SK-N-SH (cell line): ENCODE measurements at regions not wholly inside any gene's neighbourhood (a gene's known extent, or its start where the extent isn't known, plus 50 kb on each side); places are given as distances from the start of the nearest gene placed in this dataset.

ENCODE experiments used
- CTCF ChIA-PET: fragments of 300-600, 350-600 bp; formaldehyde crosslinking; extraction: SDS; loops from one replicate; lab custom pipeline; 2021; lab: Yijun Ruan, JAX
- POLR2A ChIA-PET: fragments of 350-600 bp; sonication (Branson Sonifier 250); formaldehyde crosslinking; extraction: SDS; loops from one replicate; lab custom pipeline; 2020; ENCODE audit warnings: antibody characterized with exemption, inconsistent platforms; lab: Yijun Ruan, JAX
- DNase-seq: peaks from one replicate; pipeline ENCODE4 v3.0.0; 2012
- H2AFZ ChIP-seq: fragments of 200-600 bp; sonication (generic); 2 replicates; pipeline ENCODE4 v1.8.1; 2016; ENCODE audit warnings: antibody characterized with exemption, mild to moderate bottlenecking, low read depth
- H3F3A ChIP-seq: fragments of 200-600 bp; sonication (generic); replicated peaks from 2 replicates; pipeline ENCODE3; 2016; ENCODE audit warnings: antibody characterized with exemption, mild to moderate bottlenecking; ENCODE audit not compliant: insufficient read depth
- H3K27ac ChIP-seq, 2 experiments: fragments of 200-500 bp in 1 of 2; fragments of 200-600 bp in 1 of 2; sonication (Bioruptor generic) in 1 of 2; sonication (generic), shearing (Covaris generic) in 1 of 2; 2 replicates each; pipeline versions ENCODE4 v1.5.1 to v1.6.1; 2014 to 2016; ENCODE audit warnings: low read depth in 2 of 2, inconsistent platforms in 1 of 2, low read length in 1 of 2, mild to moderate bottlenecking in 1 of 2, mixed read lengths in 1 of 2
- H3K27me3 ChIP-seq: fragments of 200-600 bp; sonication (generic), shearing (Covaris generic); 2 replicates; pipeline ENCODE4 v1.6.1; 2016; ENCODE audit warnings: mixed run types; ENCODE audit not compliant: insufficient read depth
- H3K36me3 ChIP-seq, 2 experiments: fragments of 200-500 bp in 1 of 2; fragments of 200-600 bp in 1 of 2; sonication (Bioruptor generic) in 1 of 2; sonication (generic) in 1 of 2; replicated peaks in 1 of 2; 2 replicates each; pipeline versions ENCODE3 to v1.5.1; 2014 to 2016; ENCODE audit warnings: low read length in 1 of 2, mild to moderate bottlenecking in 1 of 2; ENCODE audit not compliant: insufficient read depth in 2 of 2, control insufficient read depth in 1 of 2
- H3K4me1 ChIP-seq, 2 experiments: fragments of 200-500 bp in 1 of 2; fragments of 200-600 bp in 1 of 2; sonication (Bioruptor generic) in 1 of 2; sonication (generic), shearing (Covaris generic) in 1 of 2; 2 replicates each; pipeline versions ENCODE4 v1.5.1 to v1.6.1; 2014 to 2016; ENCODE audit warnings: low read depth in 1 of 2, low read length in 1 of 2, mixed run types in 1 of 2; ENCODE audit not compliant: insufficient read depth in 2 of 2, control insufficient read depth in 1 of 2
- H3K4me2 ChIP-seq: fragments of 200-600 bp; sonication (generic), shearing (Covaris generic); 2 replicates; pipeline ENCODE4 v1.6.1; 2017; ENCODE audit warnings: mixed run types
- H3K4me3 ChIP-seq, 2 experiments: fragments of 200-500 bp in 1 of 2; fragments of 200-600 bp in 1 of 2; sonication (Bioruptor generic) in 1 of 2; sonication (generic), shearing (Covaris generic) in 1 of 2; 2 replicates each; pipeline versions ENCODE4 v1.5.1 to v1.8.1; 2014 to 2016; ENCODE audit warnings: low read depth in 2 of 2, inconsistent platforms in 1 of 2, low read length in 1 of 2, mild to moderate bottlenecking in 1 of 2, mixed read lengths in 1 of 2, moderate library complexity in 1 of 2
- H3K79me2 ChIP-seq: fragments of 200-600 bp; sonication (generic); 2 replicates; pipeline ENCODE4 v1.8.1; 2017; ENCODE audit warnings: mild to moderate bottlenecking; ENCODE audit not compliant: insufficient read depth
- H3K9ac ChIP-seq: fragments of 200-600 bp; sonication (generic); 2 replicates; pipeline ENCODE4 v1.6.1; 2017; ENCODE audit warnings: mixed run types
- H3K9me2 ChIP-seq: fragments of 200-600 bp; sonication (generic); 2 replicates; pipeline ENCODE4 v1.6.1; 2017; ENCODE audit warnings: mixed run types
- H3K9me3 ChIP-seq: fragments of 200-600 bp; sonication (generic); 2 replicates; pipeline ENCODE4 v1.6.1; 2017; ENCODE audit warnings: mixed run types, mild to moderate bottlenecking, moderate library complexity
- H4K20me1 ChIP-seq: fragments of 200-600 bp; sonication (generic); 2 replicates; pipeline ENCODE4 v1.6.1; 2017; ENCODE audit warnings: mild to moderate bottlenecking, mixed run types; ENCODE audit not compliant: insufficient read depth
- CHD2 ChIP-seq: fragments of 150-350 bp; IDR thresholded peaks from 2 replicates; pipeline ENCODE4 v1.6.1; 2018; ENCODE audit warnings: low read length; ENCODE audit not compliant: partially characterized antibody
- ELF1 ChIP-seq: IDR thresholded peaks from 2 replicates; pipeline ENCODE4 v1.4.0; 2012
- EP300 ChIP-seq, 2 experiments: IDR thresholded peaks; 2 replicates each; pipeline versions ENCODE4 v1.4.0 to v1.6.1; 2012; ENCODE audit warnings: borderline replicate concordance in 1 of 2, low read depth in 1 of 2, low read length in 1 of 2
- FOSL2 ChIP-seq: IDR thresholded peaks from 2 replicates; pipeline ENCODE4 v1.4.0; 2012; ENCODE audit warnings: low read depth, mild to moderate bottlenecking, moderate library complexity, borderline replicate concordance
- FOXJ3 ChIP-seq: sonication (generic); formaldehyde crosslinking; IDR thresholded peaks from 2 replicates; pipeline ENCODE4 v1.5.1; 2020; ENCODE audit warnings: mild to moderate bottlenecking, missing genetic modification reagents
- GATA2 ChIP-seq: sonication (generic); formaldehyde crosslinking; IDR thresholded peaks from 2 replicates; pipeline ENCODE4 v1.5.0; 2020; ENCODE audit warnings: mild to moderate bottlenecking, missing genetic modification reagents
- JUND ChIP-seq: IDR thresholded peaks from 2 replicates; pipeline ENCODE4 v1.4.0; 2012
- MEF2A ChIP-seq: IDR thresholded peaks from 2 replicates; pipeline ENCODE4 v1.4.0; 2012; ENCODE audit warnings: low read depth, borderline replicate concordance
- MXI1 ChIP-seq: IDR thresholded peaks from 2 replicates; pipeline ENCODE4 v1.6.1; 2012; ENCODE audit warnings: mild to moderate bottlenecking, low read depth, low read length, improper control_type of control experiment
- NFIC ChIP-seq: IDR thresholded peaks from 2 replicates; pipeline ENCODE4 v1.4.0; 2012; ENCODE audit warnings: borderline replicate concordance
- NRF1 ChIP-seq: IDR thresholded peaks from 2 replicates; pipeline ENCODE4 v1.6.1; 2012; ENCODE audit warnings: low read depth, mild to moderate bottlenecking, low read length
- POLR2AphosphoS5 ChIP-seq: IDR thresholded peaks from 2 replicates; pipeline ENCODE4 v1.6.1; 2012; ENCODE audit warnings: low read depth, low read length
- RAD21 ChIP-seq: IDR thresholded peaks from 2 replicates; pipeline ENCODE4 v1.6.1; 2012; ENCODE audit warnings: mild to moderate bottlenecking, low read length
- RCOR1 ChIP-seq: fragments of 150-350 bp; IDR thresholded peaks from 2 replicates; pipeline ENCODE4 v1.6.1; 2017; ENCODE audit warnings: antibody characterized with exemption, low read length
- RFX5 ChIP-seq: IDR thresholded peaks from 2 replicates; pipeline ENCODE4 v1.6.1; 2012; ENCODE audit warnings: mild to moderate bottlenecking, improper control_type of control experiment, low read length
- RXRA ChIP-seq: IDR thresholded peaks from 2 replicates; pipeline ENCODE4 v1.4.0; 2012; ENCODE audit warnings: low read depth, mild to moderate bottlenecking, borderline replicate concordance
- SIN3A ChIP-seq: IDR thresholded peaks from 2 replicates; pipeline ENCODE4 v1.6.1; 2012; ENCODE audit warnings: low read depth, mild to moderate bottlenecking, low read length, moderate library complexity, borderline replicate concordance
- TAF1 ChIP-seq: IDR thresholded peaks from 2 replicates; pipeline ENCODE4 v1.6.1; 2012; ENCODE audit warnings: low read depth, mild to moderate bottlenecking, low read length, moderate library complexity, borderline replicate concordance
- TCF12 ChIP-seq: IDR thresholded peaks from 2 replicates; pipeline ENCODE4 v1.4.0; 2012
- TEAD4 ChIP-seq: IDR thresholded peaks from 2 replicates; pipeline ENCODE4 v1.4.0; 2012; ENCODE audit warnings: mild to moderate bottlenecking, borderline replicate concordance; ENCODE audit not compliant: insufficient read depth
- YY1 ChIP-seq: IDR thresholded peaks from 2 replicates; pipeline ENCODE4 v1.4.0; 2012; ENCODE audit warnings: low read depth, mild to moderate bottlenecking
- WGBS: methylation state at CpG from one replicate; pipeline ENCODE4 v1.1.6; 2017; ENCODE audit warnings: low lambda C conversion rate; 5-methylcytosine and 5-hydroxymethylcytosine counted together
- TF ChIP-seq, protein P1 (sequence below): IDR thresholded peaks from 2 replicates; pipeline ENCODE4 v1.4.0; 2012; ENCODE audit warnings: low read depth, borderline replicate concordance
- TF ChIP-seq, protein P2 (sequence below): fragments of 200-600 bp; sonication (generic); IDR thresholded peaks from 2 replicates; pipeline ENCODE4 v1.6.1; 2017; ENCODE audit warnings: antibody characterized with exemption, mild to moderate bottlenecking, moderate library complexity
- TF ChIP-seq, protein P3 (sequence below): IDR thresholded peaks from 2 replicates; pipeline ENCODE4 v1.4.0; 2012; ENCODE audit warnings: low read depth
- TF ChIP-seq, protein P4 (sequence below): fragments of 150-350 bp; IDR thresholded peaks from 2 replicates; pipeline ENCODE4 v1.6.1; 2017; ENCODE audit warnings: antibody characterized with exemption, low read length, low read depth, borderline replicate concordance

DNA sequence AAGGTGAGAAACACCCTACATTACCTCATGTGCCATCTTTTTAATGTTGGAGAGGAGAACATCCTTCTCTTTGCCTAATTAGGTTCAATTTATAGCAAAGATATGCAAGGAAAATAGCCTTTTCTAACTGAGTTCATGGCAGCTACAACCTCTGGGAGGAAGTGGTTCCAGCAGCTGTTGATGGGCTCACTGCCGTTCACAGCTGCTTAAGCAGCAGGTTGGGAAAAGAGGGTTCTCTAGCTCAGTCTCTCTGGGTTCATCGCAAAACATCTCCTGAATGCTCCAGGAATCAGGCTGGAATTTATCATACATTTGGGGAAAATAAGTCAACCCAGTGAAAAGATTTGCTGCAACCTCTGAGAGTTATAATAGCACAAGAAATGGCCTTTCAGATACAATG, 115.1 kb downstream of the UNC5CL start:
- 90% methylated on average over 2 of the region's 2 CpGs for WGBS
- H3K4me1 ChIP-seq: no peaks in the 10 kb centered on the region; a peak in 1 of 4 replicates
- TF ChIP-seq SIN3A (no peak), ELF1 (no peak), RXRA (no peak), TEAD4 (no peak), NRF1 (no peak), EP300 (IDR thresholded peaks at IDR 0.05; ENCODE audit: borderline replicate concordance in 1 of 2, low read depth in 1 of 2, low read length in 1 of 2) (no peak), RFX5 (no peak), CHD2 (no peak), GATA2 (no peak), RAD21 (no peak), MEF2A (no peak), JUND (no peak), TAF1 (no peak), FOXJ3 (no peak), RCOR1 (no peak)
- TF ChIP-seq, protein P1, sequence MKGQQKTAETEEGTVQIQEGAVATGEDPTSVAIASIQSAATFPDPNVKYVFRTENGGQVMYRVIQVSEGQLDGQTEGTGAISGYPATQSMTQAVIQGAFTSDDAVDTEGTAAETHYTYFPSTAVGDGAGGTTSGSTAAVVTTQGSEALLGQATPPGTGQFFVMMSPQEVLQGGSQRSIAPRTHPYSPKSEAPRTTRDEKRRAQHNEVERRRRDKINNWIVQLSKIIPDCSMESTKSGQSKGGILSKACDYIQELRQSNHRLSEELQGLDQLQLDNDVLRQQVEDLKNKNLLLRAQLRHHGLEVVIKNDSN: no peak
- H3K79me2 ChIP-seq: no peaks in the 10 kb centered on the region
- no peaks in the 10 kb centered on the region for H4K20me1 ChIP-seq
- POLR2A ChIA-PET: no interaction called here
- no peak overlapping the region for H3K27ac ChIP-seq
- no peaks in the 10 kb centered on the region for H3K36me3 ChIP-seq
- CTCF ChIA-PET: interaction anchor here (0.6 to 1.8 kb wide), 3 partner anchors 12 to 168 kb away, joined by 3 to 10 read pairs (median 3); no protein-coding TSS in a partner anchor
- no peak for DNase-seq
- no peak overlapping the region for H2AFZ ChIP-seq
- no peaks in the 10 kb centered on the region for H3K27me3 ChIP-seq
- no peak overlapping the region for H3K4me2 ChIP-seq
- H3K4me3 ChIP-seq: no peak overlapping the region
- no peaks in the 10 kb centered on the region for H3K9me3 ChIP-seq
- no peaks in the 10 kb centered on the region for H3K9me2 ChIP-seq
- no peaks in the 10 kb centered on the region for H3F3A ChIP-seq
- H3K9ac ChIP-seq: no peak overlapping the region

DNA sequence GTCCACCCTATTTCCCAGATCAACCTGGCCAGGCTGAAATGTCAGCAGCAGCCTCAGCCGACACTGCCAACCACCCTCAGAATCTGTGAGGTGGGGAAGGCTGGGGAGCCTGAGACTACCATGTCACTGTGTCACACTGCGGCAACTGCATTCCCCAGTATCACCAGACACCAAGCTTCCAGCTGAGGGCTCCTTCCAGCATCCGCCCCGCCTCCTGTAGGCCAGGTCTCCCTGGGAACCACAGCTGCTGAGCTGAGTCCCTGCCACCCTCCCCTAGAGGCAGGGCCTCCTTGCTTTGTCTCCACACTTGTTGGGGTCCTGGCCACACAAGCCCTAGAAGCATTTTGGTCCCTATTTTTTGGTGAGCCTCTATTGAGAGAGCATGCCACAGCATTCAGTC, 115.7 kb downstream of the UNC5CL start:
- Histone ChIP-seq H3K79me2 (no peaks in the 10 kb centered on the region), H3K27me3 (no peaks in the 10 kb centered on the region), H3K27ac (no peak overlapping the region), H3K9me2 (no peaks in the 10 kb centered on the region), H3K9me3 (no peaks in the 10 kb centered on the region), H3K4me3 (no peak overlapping the region), H3F3A (no peaks in the 10 kb centered on the region), H4K20me1 (no peaks in the 10 kb centered on the region), H3K4me1 (no peaks in the 10 kb centered on the region; a peak in 1 of 4 replicates), H3K4me2 (no peak overlapping the region), H2AFZ (no peak overlapping the region), H3K9ac (no peak overlapping the region), H3K36me3 (no peaks in the 10 kb centered on the region)
- TF ChIP-seq POLR2AphosphoS5: no peak
- no peak for TF ChIP-seq TCF12
- TF ChIP-seq RCOR1: no peak
- TF ChIP-seq, protein P2, sequence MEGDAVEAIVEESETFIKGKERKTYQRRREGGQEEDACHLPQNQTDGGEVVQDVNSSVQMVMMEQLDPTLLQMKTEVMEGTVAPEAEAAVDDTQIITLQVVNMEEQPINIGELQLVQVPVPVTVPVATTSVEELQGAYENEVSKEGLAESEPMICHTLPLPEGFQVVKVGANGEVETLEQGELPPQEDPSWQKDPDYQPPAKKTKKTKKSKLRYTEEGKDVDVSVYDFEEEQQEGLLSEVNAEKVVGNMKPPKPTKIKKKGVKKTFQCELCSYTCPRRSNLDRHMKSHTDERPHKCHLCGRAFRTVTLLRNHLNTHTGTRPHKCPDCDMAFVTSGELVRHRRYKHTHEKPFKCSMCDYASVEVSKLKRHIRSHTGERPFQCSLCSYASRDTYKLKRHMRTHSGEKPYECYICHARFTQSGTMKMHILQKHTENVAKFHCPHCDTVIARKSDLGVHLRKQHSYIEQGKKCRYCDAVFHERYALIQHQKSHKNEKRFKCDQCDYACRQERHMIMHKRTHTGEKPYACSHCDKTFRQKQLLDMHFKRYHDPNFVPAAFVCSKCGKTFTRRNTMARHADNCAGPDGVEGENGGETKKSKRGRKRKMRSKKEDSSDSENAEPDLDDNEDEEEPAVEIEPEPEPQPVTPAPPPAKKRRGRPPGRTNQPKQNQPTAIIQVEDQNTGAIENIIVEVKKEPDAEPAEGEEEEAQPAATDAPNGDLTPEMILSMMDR: no peak
- no peak for TF ChIP-seq SIN3A
- no peak for TF ChIP-seq NRF1
- TF ChIP-seq YY1: no peak
- TF ChIP-seq, protein P3, sequence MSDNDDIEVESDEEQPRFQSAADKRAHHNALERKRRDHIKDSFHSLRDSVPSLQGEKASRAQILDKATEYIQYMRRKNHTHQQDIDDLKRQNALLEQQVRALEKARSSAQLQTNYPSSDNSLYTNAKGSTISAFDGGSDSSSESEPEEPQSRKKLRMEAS: no peak
- TF ChIP-seq, protein P4, sequence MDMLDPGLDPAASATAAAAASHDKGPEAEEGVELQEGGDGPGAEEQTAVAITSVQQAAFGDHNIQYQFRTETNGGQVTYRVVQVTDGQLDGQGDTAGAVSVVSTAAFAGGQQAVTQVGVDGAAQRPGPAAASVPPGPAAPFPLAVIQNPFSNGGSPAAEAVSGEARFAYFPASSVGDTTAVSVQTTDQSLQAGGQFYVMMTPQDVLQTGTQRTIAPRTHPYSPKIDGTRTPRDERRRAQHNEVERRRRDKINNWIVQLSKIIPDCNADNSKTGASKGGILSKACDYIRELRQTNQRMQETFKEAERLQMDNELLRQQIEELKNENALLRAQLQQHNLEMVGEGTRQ: no peak
- TF ChIP-seq NFIC: no peak
- no peak for TF ChIP-seq ELF1
- TF ChIP-seq, protein P1: no peak
- TF ChIP-seq FOSL2: no peak
- TF ChIP-seq RFX5: no peak
- no peak for TF ChIP-seq FOXJ3
- TF ChIP-seq MXI1: no peak
- no peak for DNase-seq
- POLR2A ChIA-PET: no interaction called here
- CTCF ChIA-PET: interaction anchor here (0.8 to 3.0 kb wide), 3 partner anchors 11 to 17 kb away, joined by 3 to 21 read pairs (median 10); no protein-coding TSS in a partner anchor
- 80% methylated on average over 1 of the region's 4 CpGs for WGBS
